Transverse colon (tissue), 3 donors: ENCODE measurements at regions not wholly inside any gene's neighbourhood (a gene's known extent, or its start where the extent isn't known, plus 50 kb on each side); places are given as distances from the start of the nearest gene placed in this dataset.

Source experiments
- EP300 ChIP-seq: sonication (generic); formaldehyde crosslinking; IDR thresholded peaks from one replicate; pipeline ENCODE4 v1.6.1; 2017; ENCODE audit warnings: antibody characterized with exemption, low read depth
- POLR2A ChIP-seq: fragments of 450-650 bp; IDR thresholded peaks from one replicate; pipeline ENCODE4 v1.6.1; 2016; ENCODE audit warnings: antibody characterized with exemption, mild to moderate bottlenecking, moderate library complexity
- TF ChIP-seq, protein P1 (sequence below), 5 experiments: fragments of 200-600 bp in 3 of 5; fragments of 450-650 bp in 2 of 5; sonication (generic) in 3 of 5; IDR thresholded peaks; 1 replicate in 2 of 5; 2 replicates in 3 of 5; pipeline ENCODE4 v1.5.1; 2016 to 2017; ENCODE audit warnings: antibody characterized with exemption in 5 of 5, inconsistent platforms in 3 of 5, mild to moderate bottlenecking in 2 of 5, moderate library complexity in 1 of 5

- TF ChIP-seq, protein P1, sequence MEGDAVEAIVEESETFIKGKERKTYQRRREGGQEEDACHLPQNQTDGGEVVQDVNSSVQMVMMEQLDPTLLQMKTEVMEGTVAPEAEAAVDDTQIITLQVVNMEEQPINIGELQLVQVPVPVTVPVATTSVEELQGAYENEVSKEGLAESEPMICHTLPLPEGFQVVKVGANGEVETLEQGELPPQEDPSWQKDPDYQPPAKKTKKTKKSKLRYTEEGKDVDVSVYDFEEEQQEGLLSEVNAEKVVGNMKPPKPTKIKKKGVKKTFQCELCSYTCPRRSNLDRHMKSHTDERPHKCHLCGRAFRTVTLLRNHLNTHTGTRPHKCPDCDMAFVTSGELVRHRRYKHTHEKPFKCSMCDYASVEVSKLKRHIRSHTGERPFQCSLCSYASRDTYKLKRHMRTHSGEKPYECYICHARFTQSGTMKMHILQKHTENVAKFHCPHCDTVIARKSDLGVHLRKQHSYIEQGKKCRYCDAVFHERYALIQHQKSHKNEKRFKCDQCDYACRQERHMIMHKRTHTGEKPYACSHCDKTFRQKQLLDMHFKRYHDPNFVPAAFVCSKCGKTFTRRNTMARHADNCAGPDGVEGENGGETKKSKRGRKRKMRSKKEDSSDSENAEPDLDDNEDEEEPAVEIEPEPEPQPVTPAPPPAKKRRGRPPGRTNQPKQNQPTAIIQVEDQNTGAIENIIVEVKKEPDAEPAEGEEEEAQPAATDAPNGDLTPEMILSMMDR (IDR thresholded peaks at IDR 0.05), result no peak
- TF ChIP-seq EP300 (no peak), POLR2A (no peak)
Measured at GRCh38 chr4:123898946-123899666, 502.5 kb downstream of the SPRY1 start.
